Loucy (cell line): ENCODE measurements at regions not wholly inside any gene's neighbourhood (a gene's known extent, or its start where the extent isn't known, plus 50 kb on each side); places are given as distances from the start of the nearest gene placed in this dataset.

ENCODE experiments used
- EZH2phosphoT487 ChIP-seq: fragments of 200-600 bp; IDR thresholded peaks from 2 replicates; pipeline ENCODE4 v1.6.1; 2018; ENCODE audit warnings: antibody characterized with exemption, mild to moderate bottlenecking, moderate library complexity, borderline replicate concordance
- TF ChIP-seq, protein P1 (sequence below): fragments of 200-600 bp; sonication (generic); conservative IDR thresholded peaks from 2 replicates; pipeline ENCODE4 v1.5.1; 2014; ENCODE audit warnings: mild to moderate bottlenecking, antibody characterized with exemption, low read length

DNA sequence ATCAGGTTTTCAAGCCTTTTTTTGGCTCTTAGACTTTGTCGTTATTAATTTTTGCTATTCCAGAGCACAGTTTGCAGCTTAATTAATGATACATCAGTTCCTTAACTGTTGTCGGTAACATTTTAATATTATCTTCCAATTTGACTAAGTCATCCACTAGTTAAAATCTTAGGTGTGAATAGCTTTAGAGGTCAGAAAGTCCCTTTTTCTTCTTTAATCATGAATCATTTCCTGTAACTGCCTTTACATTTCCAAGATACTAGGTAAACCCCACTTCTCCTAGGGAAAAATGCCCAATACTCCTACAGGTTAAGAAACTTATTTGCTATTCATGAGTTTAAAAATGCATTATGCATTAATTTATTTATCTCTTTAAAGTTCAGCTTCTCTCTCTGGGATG, 260.9 kb upstream of the CFAP20DC start:
- TF ChIP-seq, protein P1, sequence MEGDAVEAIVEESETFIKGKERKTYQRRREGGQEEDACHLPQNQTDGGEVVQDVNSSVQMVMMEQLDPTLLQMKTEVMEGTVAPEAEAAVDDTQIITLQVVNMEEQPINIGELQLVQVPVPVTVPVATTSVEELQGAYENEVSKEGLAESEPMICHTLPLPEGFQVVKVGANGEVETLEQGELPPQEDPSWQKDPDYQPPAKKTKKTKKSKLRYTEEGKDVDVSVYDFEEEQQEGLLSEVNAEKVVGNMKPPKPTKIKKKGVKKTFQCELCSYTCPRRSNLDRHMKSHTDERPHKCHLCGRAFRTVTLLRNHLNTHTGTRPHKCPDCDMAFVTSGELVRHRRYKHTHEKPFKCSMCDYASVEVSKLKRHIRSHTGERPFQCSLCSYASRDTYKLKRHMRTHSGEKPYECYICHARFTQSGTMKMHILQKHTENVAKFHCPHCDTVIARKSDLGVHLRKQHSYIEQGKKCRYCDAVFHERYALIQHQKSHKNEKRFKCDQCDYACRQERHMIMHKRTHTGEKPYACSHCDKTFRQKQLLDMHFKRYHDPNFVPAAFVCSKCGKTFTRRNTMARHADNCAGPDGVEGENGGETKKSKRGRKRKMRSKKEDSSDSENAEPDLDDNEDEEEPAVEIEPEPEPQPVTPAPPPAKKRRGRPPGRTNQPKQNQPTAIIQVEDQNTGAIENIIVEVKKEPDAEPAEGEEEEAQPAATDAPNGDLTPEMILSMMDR, result no peak
- no peak for TF ChIP-seq EZH2phosphoT487
